Astrocyte of the cerebellum (primary cell): ENCODE measurements at regions not wholly inside any gene's neighbourhood (a gene's known extent, or its start where the extent isn't known, plus 50 kb on each side); places are given as distances from the start of the nearest gene placed in this dataset.

ENCODE experiments used
- DNase-seq: peaks from one replicate; pipeline ENCODE4 v3.0.0-alpha.2; 2011; ENCODE audit warnings: low read depth
- H3K4me3 ChIP-seq: 2 replicates; pipeline ENCODE4 v1.5.1; 2011; ENCODE audit warnings: mild to moderate bottlenecking, low read depth, low read length, moderate library complexity
- in situ Hi-C: cut with HindIII; loops from 2 replicates; pipeline ENCODE4 v1.10.0; 2017; ENCODE audit warnings: low sequenced_read_pairs
- TF ChIP-seq, protein P1 (sequence below): IDR thresholded peaks from 2 replicates; pipeline ENCODE4 v1.5.1; 2012; ENCODE audit warnings: low read length, low read depth, moderate library complexity, mild to moderate bottlenecking; ENCODE audit errors: missing control alignments

DNA sequence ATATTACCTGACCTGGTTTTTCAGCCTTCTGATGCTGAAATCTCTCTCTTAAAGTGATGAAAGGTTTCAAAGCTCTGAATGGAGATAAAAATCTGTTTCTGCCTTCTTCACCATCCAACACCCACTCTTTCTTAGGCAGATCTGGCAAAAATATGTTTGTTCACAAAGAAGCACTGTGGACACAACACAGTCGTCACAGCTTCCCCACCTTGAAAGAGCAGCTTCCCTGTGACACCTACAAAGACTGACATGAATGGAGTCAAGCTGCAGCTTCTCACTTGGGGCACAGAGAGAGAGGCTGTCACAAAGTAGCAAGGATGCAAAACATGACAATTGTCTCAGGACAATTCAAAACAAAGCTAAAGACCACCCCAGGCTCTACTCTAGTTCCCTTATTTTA is 86.5 kb downstream of the ICOS start:
- TF ChIP-seq, protein P1, sequence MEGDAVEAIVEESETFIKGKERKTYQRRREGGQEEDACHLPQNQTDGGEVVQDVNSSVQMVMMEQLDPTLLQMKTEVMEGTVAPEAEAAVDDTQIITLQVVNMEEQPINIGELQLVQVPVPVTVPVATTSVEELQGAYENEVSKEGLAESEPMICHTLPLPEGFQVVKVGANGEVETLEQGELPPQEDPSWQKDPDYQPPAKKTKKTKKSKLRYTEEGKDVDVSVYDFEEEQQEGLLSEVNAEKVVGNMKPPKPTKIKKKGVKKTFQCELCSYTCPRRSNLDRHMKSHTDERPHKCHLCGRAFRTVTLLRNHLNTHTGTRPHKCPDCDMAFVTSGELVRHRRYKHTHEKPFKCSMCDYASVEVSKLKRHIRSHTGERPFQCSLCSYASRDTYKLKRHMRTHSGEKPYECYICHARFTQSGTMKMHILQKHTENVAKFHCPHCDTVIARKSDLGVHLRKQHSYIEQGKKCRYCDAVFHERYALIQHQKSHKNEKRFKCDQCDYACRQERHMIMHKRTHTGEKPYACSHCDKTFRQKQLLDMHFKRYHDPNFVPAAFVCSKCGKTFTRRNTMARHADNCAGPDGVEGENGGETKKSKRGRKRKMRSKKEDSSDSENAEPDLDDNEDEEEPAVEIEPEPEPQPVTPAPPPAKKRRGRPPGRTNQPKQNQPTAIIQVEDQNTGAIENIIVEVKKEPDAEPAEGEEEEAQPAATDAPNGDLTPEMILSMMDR: no peak
- DNase-seq: no peak
- H3K4me3 ChIP-seq: no peak overlapping the region
- in situ Hi-C loops: no loop called here

DNA sequence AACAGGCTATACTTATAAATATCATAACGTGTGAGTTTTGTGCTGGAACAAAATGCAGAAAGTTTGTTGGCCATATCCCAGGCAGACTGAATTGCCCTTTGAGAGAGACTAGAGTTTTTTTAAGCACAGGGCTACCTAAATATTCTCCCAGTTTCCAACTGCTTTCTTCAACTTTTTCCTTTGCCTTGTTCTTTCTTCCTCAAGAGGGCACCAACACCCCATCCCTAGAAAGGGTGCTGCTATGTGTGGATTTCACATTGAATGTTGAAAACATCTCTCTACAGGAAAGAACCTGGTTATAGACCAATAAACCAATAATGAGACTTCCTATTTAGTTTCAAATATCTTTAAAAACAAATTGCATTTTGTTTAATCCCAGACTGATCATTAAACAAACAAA is 87.9 kb downstream of the ICOS start:
- no peak overlapping the region for H3K4me3 ChIP-seq
- TF ChIP-seq, protein P1: peak; percentile 74
- in situ Hi-C loops: no loop called here
- peak; percentile 22 for DNase-seq

DNA sequence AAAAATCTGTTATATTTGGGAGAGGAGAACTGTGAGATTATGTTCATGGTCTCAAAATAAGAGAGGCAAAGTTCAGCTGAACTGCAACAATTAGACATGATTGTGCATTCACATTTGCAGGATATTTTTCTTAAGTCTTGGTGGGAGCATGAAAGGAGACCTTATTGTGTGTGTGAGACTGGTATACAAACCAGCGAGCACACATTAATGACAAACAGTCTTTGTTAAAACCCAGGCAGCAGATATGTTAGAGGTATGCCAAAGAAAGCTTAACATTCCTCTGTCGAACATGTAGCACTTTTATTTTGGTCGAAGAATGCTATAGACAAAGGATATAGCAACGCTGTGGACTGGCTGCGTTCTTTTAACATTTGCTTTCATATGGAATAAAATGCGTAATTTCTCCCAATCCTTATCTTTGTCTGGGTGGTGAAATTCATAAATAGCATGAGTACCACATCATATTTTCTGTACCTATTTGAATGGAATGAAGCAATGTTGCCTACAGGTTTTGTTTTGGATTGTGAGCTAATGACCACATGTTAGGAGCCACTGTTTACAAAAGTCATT is 88.4 kb downstream of the ICOS start:
- in situ Hi-C loops: no loop called here
- TF ChIP-seq, protein P1: no peak
- no peak for DNase-seq
- no peak overlapping the region for H3K4me3 ChIP-seq

- H3K4me3 ChIP-seq: no peak overlapping the region
- TF ChIP-seq, protein P1: peak; percentile 7
- no peak for DNase-seq
- in situ Hi-C loops: no loop called here
Observed at GRCh38 chr2:204026294-204026693, 89.7 kb downstream of the ICOS start.

- TF ChIP-seq, protein P1: no peak
- no peak overlapping the region for H3K4me3 ChIP-seq
- in situ Hi-C loops: no loop called here
- peak; percentile 8 for DNase-seq
Observed at GRCh38 chr2:204027091-204027490, 90.5 kb downstream of the ICOS start.

DNA sequence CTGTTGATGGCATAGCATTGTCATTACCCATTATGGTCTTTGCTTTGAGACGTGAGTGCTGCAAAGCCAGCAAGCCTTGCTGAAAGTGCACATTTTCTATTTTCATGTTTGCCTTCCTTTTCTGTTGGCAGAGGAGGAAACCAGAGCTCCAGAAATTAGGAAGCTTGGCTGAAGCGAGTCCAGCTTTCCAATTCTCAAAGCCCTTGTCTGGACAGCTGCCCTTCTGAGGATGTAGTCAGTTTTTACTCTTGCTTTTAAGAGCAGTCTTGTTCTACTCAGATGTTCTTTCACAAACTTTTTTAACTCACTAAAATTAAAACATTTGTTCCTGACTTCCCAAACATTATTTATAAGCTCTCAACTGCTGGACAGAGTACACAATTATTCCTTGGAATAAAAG is 93.8 kb downstream of the ICOS start:
- H3K4me3 ChIP-seq: no peak overlapping the region
- in situ Hi-C loops: no loop called here
- TF ChIP-seq, protein P1: no peak
- no peak for DNase-seq
